ENCODE measurements at regions not wholly inside any gene's neighbourhood (a gene's known extent, or its start where the extent isn't known, plus 50 kb on each side); places are given as distances from the start of the nearest gene placed in this dataset.
A peak's percentile ranks its signal among the peaks of the same experiment; 100 is the strongest.
"Not testable (repeated sequence)": the region's sequence is repeated elsewhere in the genome, so short reads cannot be mapped to it uniquely, and the experiment has no call there.

DNA sequence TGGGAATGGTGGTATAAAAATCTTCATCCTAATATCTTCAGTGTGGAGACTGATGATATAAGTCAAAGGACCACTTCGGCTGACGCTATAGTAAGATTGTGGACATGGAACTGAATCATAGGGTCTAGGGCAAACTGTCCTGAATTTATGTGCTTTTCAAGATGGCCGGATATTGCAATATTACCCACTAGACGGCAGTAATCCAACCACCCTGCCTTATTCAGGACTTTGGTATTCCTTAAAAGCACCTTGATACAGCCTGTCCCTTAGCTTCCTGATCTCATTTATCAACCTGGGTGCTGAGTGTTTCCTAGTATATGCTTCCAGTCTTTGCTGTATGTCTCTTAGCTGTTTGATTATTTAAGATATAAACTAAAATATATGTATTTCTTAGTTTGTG, 71.2 kb upstream of the COX7C start:
- DNase-seq (ENCODE audit: low read depth) = no peak

GRCh38 chr5:86554638-86555037, 63.1 kb upstream of the COX7C start:
- DNase-seq (ENCODE audit: low read depth) = no peak

- DNase-seq (ENCODE audit: low read depth) = no peak
Observed at GRCh38 chr5:86557920-86558319, 59.8 kb upstream of the COX7C start.

GRCh38 chr5:86565197-86565789, 52.4 kb upstream of the COX7C start:
- DNase-seq (ENCODE audit: low read depth) = peak; percentile 59

DNA sequence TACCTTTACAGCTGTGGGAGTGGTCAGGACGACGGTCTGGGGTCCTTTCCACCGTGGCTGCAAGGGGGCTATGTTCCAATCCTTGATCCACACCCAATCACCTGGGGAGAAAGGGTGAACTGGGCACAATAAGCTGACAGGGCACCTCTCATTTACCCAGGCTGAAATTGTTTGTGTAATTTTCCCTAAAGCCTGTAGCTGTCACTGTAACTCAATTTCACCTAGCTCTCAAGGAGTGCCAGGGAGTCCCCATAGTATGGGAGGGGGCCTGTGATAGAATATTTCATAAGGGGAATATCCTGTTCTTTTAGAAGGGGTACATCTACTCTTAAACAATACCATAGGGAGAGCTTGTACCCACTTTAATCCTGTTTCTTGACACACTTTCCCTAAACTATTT, 51.7 kb upstream of the COX7C start:
- DNase-seq (ENCODE audit: low read depth) = not testable (repeated sequence)

Data from CMK (cell line).